Activated B cell treated with CpG ODN at 0.5 μM for 24 hours (primary cell): ENCODE measurements at regions not wholly inside any gene's neighbourhood (a gene's known extent, or its start where the extent isn't known, plus 50 kb on each side); places are given as distances from the start of the nearest gene placed in this dataset.

Experiments used
- ATAC-seq: fragments of 200-7000 bp; cut with Tn5 transposase; one replicate; pipeline ENCODE4 v1.10.0; 2021; ENCODE audit warnings: low read depth, mild to moderate bottlenecking, moderate library complexity
- CTCF ChIA-PET: fragments of 350-600 bp; sonication (Branson Sonifier 250); formaldehyde crosslinking; loops from one replicate; lab custom pipeline; 2021; ENCODE audit warnings: antibody characterized with exemption; lab: Charles Lee
- POLR2A ChIA-PET: fragments of 350-600 bp; sonication (Branson Sonifier 250); formaldehyde crosslinking; loops from one replicate; lab custom pipeline; 2021; ENCODE audit warnings: antibody characterized with exemption; lab: Charles Lee
- DNase-seq: peaks from one replicate; pipeline ENCODE4 v3.0.0; 2022
- H3K27ac Mint-ChIP-seq: one replicate; pipeline ENCODE4 v1.8.0; 2020; ENCODE audit warnings: mixed read lengths
- H3K27me3 Mint-ChIP-seq: one replicate; pipeline ENCODE4 v1.8.0; 2021; ENCODE audit warnings: mixed read lengths
- H3K36me3 Mint-ChIP-seq: one replicate; pipeline ENCODE4 v1.8.0; 2021; ENCODE audit warnings: low read depth, mixed read lengths
- H3K4me1 Mint-ChIP-seq: one replicate; pipeline ENCODE4 v1.8.0; 2021; ENCODE audit warnings: mixed read lengths
- H3K4me3 Mint-ChIP-seq: one replicate; pipeline ENCODE4 v1.8.0; 2020; ENCODE audit warnings: mild to moderate bottlenecking, mixed read lengths
- H3K9me3 Mint-ChIP-seq: one replicate; pipeline ENCODE4 v1.8.0; 2020; ENCODE audit warnings: mixed read lengths
- intact Hi-C: fragments of 100-400 bp; cut with micrococcal nuclease; formaldehyde crosslinking; loops from one replicate; pipeline ENCODE4 v1.15.1; 2024
- TF ChIP-seq, protein P1 (sequence below): fragments of 200-600 bp; IDR thresholded peaks from one replicate; pipeline ENCODE4 v1.8.0; 2022; ENCODE audit warnings: antibody characterized with exemption, mild to moderate bottlenecking

DNA sequence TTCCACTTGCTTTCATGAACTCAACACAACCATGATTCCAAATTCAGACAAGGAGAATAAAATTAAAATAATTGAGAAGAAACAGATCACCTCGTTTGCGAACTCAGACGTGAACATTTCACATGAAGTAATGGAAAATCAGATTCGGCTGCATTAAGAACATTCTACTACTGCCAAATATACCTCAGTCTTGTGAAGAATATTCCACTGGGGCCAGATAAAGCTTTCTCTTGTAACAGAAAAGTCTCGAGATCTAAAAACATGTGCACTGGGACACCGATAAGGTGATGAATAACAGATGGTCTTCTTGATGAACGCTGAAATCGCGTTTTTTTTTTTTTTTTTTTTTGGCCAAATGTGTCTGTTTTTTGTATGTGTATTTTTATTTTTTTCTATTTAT is 761.1 kb downstream of the BRD1 start:
- ATAC-seq (no peak), DNase-seq (no peak)
- ChIA-PET CTCF (no interaction called here), POLR2A (no interaction called here)
- TF ChIP-seq, protein P1, sequence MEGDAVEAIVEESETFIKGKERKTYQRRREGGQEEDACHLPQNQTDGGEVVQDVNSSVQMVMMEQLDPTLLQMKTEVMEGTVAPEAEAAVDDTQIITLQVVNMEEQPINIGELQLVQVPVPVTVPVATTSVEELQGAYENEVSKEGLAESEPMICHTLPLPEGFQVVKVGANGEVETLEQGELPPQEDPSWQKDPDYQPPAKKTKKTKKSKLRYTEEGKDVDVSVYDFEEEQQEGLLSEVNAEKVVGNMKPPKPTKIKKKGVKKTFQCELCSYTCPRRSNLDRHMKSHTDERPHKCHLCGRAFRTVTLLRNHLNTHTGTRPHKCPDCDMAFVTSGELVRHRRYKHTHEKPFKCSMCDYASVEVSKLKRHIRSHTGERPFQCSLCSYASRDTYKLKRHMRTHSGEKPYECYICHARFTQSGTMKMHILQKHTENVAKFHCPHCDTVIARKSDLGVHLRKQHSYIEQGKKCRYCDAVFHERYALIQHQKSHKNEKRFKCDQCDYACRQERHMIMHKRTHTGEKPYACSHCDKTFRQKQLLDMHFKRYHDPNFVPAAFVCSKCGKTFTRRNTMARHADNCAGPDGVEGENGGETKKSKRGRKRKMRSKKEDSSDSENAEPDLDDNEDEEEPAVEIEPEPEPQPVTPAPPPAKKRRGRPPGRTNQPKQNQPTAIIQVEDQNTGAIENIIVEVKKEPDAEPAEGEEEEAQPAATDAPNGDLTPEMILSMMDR, result no peak
- Mint-ChIP-seq H3K4me1 (no peaks in the 10 kb centered on the region), H3K27me3 (peaks cover 5% of the 10 kb centered on the region), H3K27ac (no peak overlapping the region), H3K36me3 (no peaks in the 10 kb centered on the region), H3K9me3 (no peaks in the 10 kb centered on the region), H3K4me3 (no peak overlapping the region)
- intact Hi-C loops, result no loop called here

DNA sequence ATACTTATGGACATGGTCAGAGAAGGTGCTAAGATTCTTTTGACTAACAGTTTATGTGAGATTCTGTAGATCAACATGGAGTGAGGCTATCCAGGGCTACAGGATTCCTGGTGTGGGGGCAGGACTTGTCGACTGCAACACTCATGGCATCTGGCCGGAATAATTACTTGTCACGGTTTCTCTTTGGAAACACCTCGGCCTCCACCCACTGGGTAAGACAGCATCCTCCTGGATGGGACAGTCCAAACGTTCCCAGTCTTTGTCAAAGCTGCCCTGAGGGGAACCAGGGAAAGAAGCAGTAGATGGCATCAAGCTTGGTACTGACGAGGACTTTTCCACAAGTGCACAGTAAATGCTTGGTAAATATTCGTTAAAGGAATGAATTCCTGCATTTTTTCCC is 762.8 kb downstream of the BRD1 start:
- Mint-ChIP-seq H3K9me3 (no peaks in the 10 kb centered on the region), H3K27me3 (peaks cover 5% of the 10 kb centered on the region), H3K27ac (no peak overlapping the region), H3K36me3 (no peaks in the 10 kb centered on the region), H3K4me1 (no peaks in the 10 kb centered on the region), H3K4me3 (no peak overlapping the region)
- intact Hi-C loops, result no loop called here
- no peak for DNase-seq
- TF ChIP-seq, protein P1, result no peak
- CTCF ChIA-PET, result no interaction called here
- no peak for ATAC-seq
- POLR2A ChIA-PET, result no interaction called here

DNA sequence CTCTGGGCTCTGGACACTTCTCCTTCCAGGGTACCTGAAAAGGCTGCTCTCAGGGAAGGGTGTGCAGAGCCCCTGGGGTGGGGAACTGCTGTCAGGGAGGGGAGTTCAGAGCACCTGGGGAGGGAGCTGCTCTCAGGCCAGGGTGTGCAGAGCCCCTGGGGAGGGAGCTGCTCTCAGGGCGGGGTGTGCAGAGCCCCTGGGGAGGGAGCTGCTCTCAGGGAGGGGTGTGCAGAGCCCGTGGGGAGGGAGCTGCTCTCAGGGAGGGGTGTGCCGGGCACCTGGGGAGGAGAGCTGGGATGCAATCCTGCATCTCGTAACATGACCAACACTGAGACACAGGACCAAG is 764.2 kb downstream of the BRD1 start:
- Mint-ChIP-seq H3K9me3 (no peaks in the 10 kb centered on the region), H3K4me3 (no peak overlapping the region), H3K36me3 (no peaks in the 10 kb centered on the region), H3K27ac (no peak overlapping the region), H3K27me3 (peaks cover 3% of the 10 kb centered on the region), H3K4me1 (no peaks in the 10 kb centered on the region)
- TF ChIP-seq, protein P1, result no peak
- intact Hi-C loops, result no loop called here
- ChIA-PET CTCF (no interaction called here), POLR2A (no interaction called here)
- DNase-seq, result no peak
- no peak for ATAC-seq

DNA sequence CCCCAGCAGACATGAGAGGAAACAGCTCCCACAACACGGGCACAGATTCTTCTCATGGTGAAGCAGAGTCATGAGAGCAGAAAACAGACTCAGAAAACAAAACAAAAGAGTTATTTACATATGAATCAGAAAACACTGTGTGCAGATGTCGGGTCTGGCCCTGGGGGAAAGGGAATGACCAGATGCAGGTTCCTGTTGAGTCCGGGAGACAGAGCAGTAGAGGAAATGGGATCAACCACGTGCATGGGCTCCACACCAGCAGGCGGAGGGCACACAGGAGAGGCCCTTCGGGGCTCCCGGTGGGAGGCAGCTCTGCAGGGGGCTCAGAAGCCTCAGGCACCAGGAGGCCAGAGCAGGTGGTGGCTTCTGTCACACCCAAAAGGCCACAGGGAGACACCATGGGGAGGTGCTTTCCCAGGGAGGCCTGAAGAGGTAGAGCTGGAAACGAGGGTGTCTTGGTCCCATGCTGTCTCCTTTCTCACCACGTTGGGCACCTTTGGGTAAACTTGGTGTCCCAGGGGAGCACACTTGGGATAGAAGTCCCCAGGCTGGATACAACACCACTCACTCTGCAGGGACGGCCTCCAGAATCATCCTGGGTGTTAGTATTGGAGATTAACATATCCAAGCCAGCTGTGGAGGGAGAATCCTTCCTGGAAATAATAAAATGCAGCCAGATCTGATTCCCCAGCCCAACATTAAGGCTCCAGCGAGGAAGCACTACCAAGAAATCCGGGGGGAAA is 764.7 kb downstream of the BRD1 start:
- intact Hi-C loops, result no loop called here
- H3K4me3 Mint-ChIP-seq, result no peak overlapping the region
- no peaks in the 10 kb centered on the region for H3K4me1 Mint-ChIP-seq
- H3K27ac Mint-ChIP-seq, result no peak overlapping the region
- peaks cover 3% of the 10 kb centered on the region for H3K27me3 Mint-ChIP-seq
- POLR2A ChIA-PET, result no interaction called here
- CTCF ChIA-PET, result no interaction called here
- H3K9me3 Mint-ChIP-seq, result no peaks in the 10 kb centered on the region
- no peak for ATAC-seq
- DNase-seq, result no peak
- H3K36me3 Mint-ChIP-seq, result no peaks in the 10 kb centered on the region
- TF ChIP-seq, protein P1, result no peak

DNA sequence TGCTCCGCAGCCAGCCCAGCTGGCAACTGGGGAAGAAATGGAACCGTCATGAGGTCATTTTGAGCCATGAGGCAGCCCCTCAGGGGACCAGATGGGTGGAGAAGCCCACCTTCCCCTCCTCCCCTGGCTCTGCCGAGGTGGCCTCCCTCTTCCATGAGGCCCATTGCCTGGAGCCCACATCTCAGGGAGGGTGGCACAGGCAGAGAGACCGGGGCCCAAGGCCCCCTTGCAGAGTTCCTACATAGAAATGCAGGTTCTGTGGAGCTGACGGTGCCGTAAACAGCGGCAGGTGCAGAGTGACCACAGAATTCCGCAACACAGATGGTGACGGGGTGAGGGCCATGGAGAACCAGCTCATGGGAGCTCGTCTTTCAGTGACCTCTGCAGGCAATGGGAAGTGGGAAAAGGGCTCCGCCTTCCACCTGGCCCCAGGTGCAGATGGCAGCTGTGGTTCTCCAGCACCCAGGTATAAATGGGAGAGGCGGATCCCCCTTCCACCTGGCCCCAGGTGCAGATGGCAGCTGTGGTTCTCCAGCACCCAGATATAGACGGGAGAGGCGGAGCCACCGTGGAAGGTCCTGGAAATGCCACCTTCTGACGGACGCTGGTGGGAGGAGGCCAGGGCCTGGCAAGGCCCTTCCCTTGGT is 765.4 kb downstream of the BRD1 start:
- no peak for ATAC-seq
- Mint-ChIP-seq H3K4me1 (no peaks in the 10 kb centered on the region), H3K27me3 (peaks cover 3% of the 10 kb centered on the region), H3K36me3 (no peaks in the 10 kb centered on the region), H3K27ac (no peak overlapping the region), H3K9me3 (no peaks in the 10 kb centered on the region), H3K4me3 (no peak overlapping the region)
- intact Hi-C loops, result no loop called here
- no peak for DNase-seq
- TF ChIP-seq, protein P1, result no peak
- ChIA-PET POLR2A (no interaction called here), CTCF (no interaction called here)
